Esophagus squamous epithelium (tissue), 5 donors: ENCODE measurements at regions not wholly inside any gene's neighbourhood (a gene's known extent, or its start where the extent isn't known, plus 50 kb on each side); places are given as distances from the start of the nearest gene placed in this dataset.

Experiments used
- DNase-seq: peaks from one replicate; lab custom pipeline; 2025; lab: John Stamatoyannopoulos, UW
- H3K27ac ChIP-seq, 4 donors: fragments of 200-600 bp; sonication (generic); one replicate each; pipeline ENCODE4 v1.5.1; 2016 to 2019; ENCODE audit warnings: mild to moderate bottlenecking in 1 of 4
- H3K27me3 ChIP-seq, 4 donors: fragments of 200-600 bp; sonication (generic); 1 replicate in 3 of 4; 2 replicates in 1 of 4; pipeline versions ENCODE4 v1.5.1 to v1.6.0; 2017 to 2021; ENCODE audit warnings: antibody characterized with exemption in 1 of 4
- H3K36me3 ChIP-seq, 3 donors: fragments of 200-600 bp; sonication (generic); one replicate each; pipeline ENCODE4 v1.5.1; 2016 to 2019
- H3K4me1 ChIP-seq, 3 donors: fragments of 200-600 bp; sonication (generic); one replicate each; pipeline ENCODE4 v1.5.1; 2017 to 2019
- H3K4me3 ChIP-seq, 4 donors: fragments of 200-600 bp; sonication (generic); 1 replicate in 3 of 4; 2 replicates in 1 of 4; pipeline ENCODE4 v1.5.1; 2016 to 2019; ENCODE audit warnings: mild to moderate bottlenecking in 2 of 4, moderate library complexity in 1 of 4
- H3K9me3 ChIP-seq, 3 donors: fragments of 200-600 bp; sonication (generic); one replicate each; pipeline ENCODE4 v1.5.1; 2016 to 2019
- CTCF ChIP-seq, 6 experiments: fragments of 450-650 bp in 4 of 6; fragments of 200-600 bp in 2 of 6; sonication (generic) in 2 of 6; IDR thresholded peaks; one replicate each; pipeline ENCODE4 v1.5.1; 2016 to 2019; ENCODE audit warnings: antibody characterized with exemption in 6 of 6, mild to moderate bottlenecking in 4 of 6, moderate library complexity in 4 of 6
- POLR2A ChIP-seq, 4 donors: fragments of 450-650 bp; IDR thresholded peaks; one replicate each; pipeline ENCODE4 v1.6.1; 2017; ENCODE audit warnings: antibody characterized with exemption in 4 of 4, mild to moderate bottlenecking in 4 of 4, moderate library complexity in 3 of 4
- WGBS, 2 donors: methylation state at CpG; one replicate each; pipeline ENCODE4 v1.1.5; 2018; 5-methylcytosine and 5-hydroxymethylcytosine counted together
- intact Hi-C: fragments of 100-400 bp; cut with DNase I; formaldehyde crosslinking; loops from one replicate; pipeline ENCODE4 v1.15.0; 2022
- donor health status: DM: yes; HTN: yes; CAD: no.

- WGBS, 2 donors = 64 to 65% methylated on average over 3 of the region's 3 CpGs
- no peak for DNase-seq
- no peak overlapping the region for H3K27ac ChIP-seq
- H3K36me3 ChIP-seq = no peaks in the 10 kb centered on the region
- TF ChIP-seq CTCF (IDR thresholded peaks at IDR 0.05) (no peak), POLR2A (IDR thresholded peaks at IDR 0.05) (no peak)
- intact Hi-C loops = no loop called here
- no peaks in the 10 kb centered on the region for H3K9me3 ChIP-seq
- no peak overlapping the region for H3K4me3 ChIP-seq
- H3K4me1 ChIP-seq = peaks cover 0 to 7% (median 0%) of the 10 kb centered on the region in 3 donors
- no peaks in the 10 kb centered on the region for H3K27me3 ChIP-seq
These were observed 550.4 kb downstream of the TOX3 start for GRCh38 chr16:51996516-51996915.

DNA sequence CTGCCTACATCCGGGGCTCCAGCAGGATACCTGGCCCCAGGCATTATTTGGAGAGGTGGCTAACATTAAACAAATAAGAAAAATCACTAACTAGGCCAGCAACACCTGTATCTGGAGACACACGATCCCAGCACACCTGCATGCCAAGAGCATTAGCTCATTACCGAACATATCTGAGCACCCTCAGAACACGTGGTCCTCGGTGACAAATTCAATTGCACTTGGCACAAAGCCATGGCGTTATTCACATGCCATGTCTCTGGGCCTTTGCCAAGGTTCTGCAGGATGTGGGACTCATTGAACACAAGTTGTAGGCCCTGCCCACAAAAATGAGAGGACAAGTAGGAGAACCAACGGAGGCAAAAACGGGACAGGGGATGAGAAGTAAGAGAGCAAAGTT lies 552.3 kb downstream of the TOX3 start:
- no peak overlapping the region for H3K27ac ChIP-seq
- H3K9me3 ChIP-seq = no peaks in the 10 kb centered on the region
- H3K4me1 ChIP-seq = peaks cover 0 to 7% (median 0%) of the 10 kb centered on the region in 3 donors
- intact Hi-C loops = no loop called here
- WGBS, 2 donors = 27 to 36% methylated on average over 8 of the region's 8 CpGs
- no peak overlapping the region for H3K4me3 ChIP-seq
- TF ChIP-seq CTCF (IDR thresholded peaks at IDR 0.05) = no peak
- no peak for TF ChIP-seq POLR2A (IDR thresholded peaks at IDR 0.05)
- DNase-seq = no peak
- H3K36me3 ChIP-seq = no peaks in the 10 kb centered on the region
- H3K27me3 ChIP-seq = no peaks in the 10 kb centered on the region

GRCh38 chr16:51989637-51990230 lies 557.2 kb downstream of the TOX3 start:
- Histone ChIP-seq H3K4me1 (peaks cover 0 to 7% (median 0%) of the 10 kb centered on the region in 3 donors), H3K36me3 (no peaks in the 10 kb centered on the region), H3K4me3 (no peak overlapping the region), H3K27me3 (no peaks in the 10 kb centered on the region), H3K9me3 (no peaks in the 10 kb centered on the region), H3K27ac (no peak overlapping the region)
- 24% methylated on average over 5 of the region's 6 CpGs for WGBS, 2 donors
- no peak for DNase-seq
- intact Hi-C loops = no loop called here
- TF ChIP-seq CTCF (IDR thresholded peaks at IDR 0.05) = no peak
- no peak for TF ChIP-seq POLR2A (IDR thresholded peaks at IDR 0.05)

- TF ChIP-seq CTCF (IDR thresholded peaks at IDR 0.05) (no peak), POLR2A (IDR thresholded peaks at IDR 0.05) (no peak)
- no peak overlapping the region for H3K4me3 ChIP-seq
- no peaks in the 10 kb centered on the region for H3K27me3 ChIP-seq
- DNase-seq = no peak
- intact Hi-C loops = no loop called here
- no peak overlapping the region for H3K27ac ChIP-seq
- H3K4me1 ChIP-seq = no peaks in the 10 kb centered on the region
- H3K36me3 ChIP-seq = no peaks in the 10 kb centered on the region
- H3K9me3 ChIP-seq = no peaks in the 10 kb centered on the region
These were observed 558.0 kb downstream of the TOX3 start for GRCh38 chr16:51988977-51989376.

- no peak for TF ChIP-seq POLR2A (IDR thresholded peaks at IDR 0.05)
- no peak for TF ChIP-seq CTCF (IDR thresholded peaks at IDR 0.05)
- H3K9me3 ChIP-seq = no peaks in the 10 kb centered on the region
- H3K27me3 ChIP-seq = no peaks in the 10 kb centered on the region
- H3K4me1 ChIP-seq = no peaks in the 10 kb centered on the region
- no peak for DNase-seq
- no peak overlapping the region for H3K4me3 ChIP-seq
- WGBS, 2 donors = 95 to 100% methylated on average over 1 of the region's 1 CpG
- H3K36me3 ChIP-seq = no peaks in the 10 kb centered on the region
- H3K27ac ChIP-seq = no peak overlapping the region
- intact Hi-C loops = no loop called here
These were observed 559.4 kb downstream of the TOX3 start for GRCh38 chr16:51987519-51987918.
